ENCODE measurements at regions not wholly inside any gene's neighbourhood (a gene's known extent, or its start where the extent isn't known, plus 50 kb on each side); places are given as distances from the start of the nearest gene placed in this dataset.
A peak's percentile ranks its signal among the peaks of the same experiment; 100 is the strongest.

GRCh38 chr1:81471255-81471654 lies 329.5 kb upstream of the ADGRL2 start:
- no peak for TF ChIP-seq CTCF (IDR thresholded peaks at IDR 0.05)
- no peak overlapping the region for H3K27ac Mint-ChIP-seq
- Histone ChIP-seq H3K27ac (ENCODE audit: low read depth in 1 of 2, low read length in 2 of 2) (no peak overlapping the region), H4K20me1 (ENCODE audit: insufficient read depth, low read length) (no peaks in the 10 kb centered on the region), H3K9ac (ENCODE audit: insufficient read depth, low read length, poor library complexity, severe bottlenecking) (no peak overlapping the region), H3K9me3 (replicated peaks in 1 of 2; ENCODE audit: control insufficient read depth in 1 of 2, insufficient read depth in 1 of 2, low read length in 2 of 2) (no peaks in the 10 kb centered on the region), H3K79me2 (ENCODE audit: insufficient read depth, low read length) (no peaks in the 10 kb centered on the region), H3K36me3 (replicated peaks in 1 of 2; ENCODE audit: control insufficient read depth in 1 of 2, insufficient read depth in 2 of 2, low read length in 2 of 2) (no peaks in the 10 kb centered on the region), H3K4me1 (ENCODE audit: control insufficient read depth in 1 of 2, insufficient read depth in 2 of 2, low read length in 2 of 2) (peaks cover 5 to 10% of the 10 kb centered on the region in 2 donors), H3K4me3 (replicated peaks in 1 of 3; ENCODE audit: low read depth in 2 of 3, low read length in 3 of 3) (no peak overlapping the region), H3K4me2 (replicated peaks; ENCODE audit: extremely low read depth, low read length, poor library complexity, severe bottlenecking) (no peak overlapping the region), H2AFZ (ENCODE audit: insufficient read depth, low read depth, low read length, poor library complexity, severe bottlenecking) (no peak overlapping the region), H3K27me3 (ENCODE audit: control insufficient read depth in 2 of 2, insufficient read depth in 2 of 2, low read length in 2 of 2) (no peaks in the 10 kb centered on the region)
- no peaks in the 10 kb centered on the region for H3K36me3 Mint-ChIP-seq
- WGBS (ENCODE audit: insufficient coverage): no CpG with 5 or more reads among the region's 2 CpGs
- no peaks in the 10 kb centered on the region for H3K4me1 Mint-ChIP-seq
- intact Hi-C loops (cut with micrococcal nuclease): no loop called here
- no peak for DNase-seq
- peaks cover 0 to 1% (median 0%) of the 10 kb centered on the region in 3 donors for H3K27me3 Mint-ChIP-seq (ENCODE audit: low read depth in 3 of 3)
- peaks cover 0 to 2% (median 0%) of the 10 kb centered on the region in 7 donors for H3K9me3 Mint-ChIP-seq
- H3K4me3 Mint-ChIP-seq: no peak overlapping the region

GRCh38 chr1:81470275-81470674 lies 330.5 kb upstream of the ADGRL2 start:
- TF ChIP-seq CTCF (IDR thresholded peaks at IDR 0.05): no peak
- Histone ChIP-seq H3K9ac (ENCODE audit: insufficient read depth, low read length, poor library complexity, severe bottlenecking) (no peak overlapping the region), H3K36me3 (replicated peaks in 1 of 2; ENCODE audit: control insufficient read depth in 1 of 2, insufficient read depth in 2 of 2, low read length in 2 of 2) (no peaks in the 10 kb centered on the region), H3K27ac (ENCODE audit: low read depth in 1 of 2, low read length in 2 of 2) (no peak overlapping the region), H3K4me3 (replicated peaks in 1 of 3; ENCODE audit: low read depth in 2 of 3, low read length in 3 of 3) (no peak overlapping the region), H3K79me2 (ENCODE audit: insufficient read depth, low read length) (no peaks in the 10 kb centered on the region), H3K27me3 (ENCODE audit: control insufficient read depth in 2 of 2, insufficient read depth in 2 of 2, low read length in 2 of 2) (no peaks in the 10 kb centered on the region), H2AFZ (ENCODE audit: insufficient read depth, low read depth, low read length, poor library complexity, severe bottlenecking) (no peak overlapping the region), H3K4me1 (ENCODE audit: control insufficient read depth in 1 of 2, insufficient read depth in 2 of 2, low read length in 2 of 2) (peaks cover 5 to 10% of the 10 kb centered on the region in 2 donors), H4K20me1 (ENCODE audit: insufficient read depth, low read length) (no peaks in the 10 kb centered on the region), H3K9me3 (replicated peaks in 1 of 2; ENCODE audit: control insufficient read depth in 1 of 2, insufficient read depth in 1 of 2, low read length in 2 of 2) (no peaks in the 10 kb centered on the region), H3K4me2 (replicated peaks; ENCODE audit: extremely low read depth, low read length, poor library complexity, severe bottlenecking) (no peak overlapping the region)
- intact Hi-C loops (cut with micrococcal nuclease): no loop called here
- peak; percentile 12 to 42 (median 16) for DNase-seq
- H3K9me3 Mint-ChIP-seq: peaks cover 0 to 2% (median 0%) of the 10 kb centered on the region in 7 donors
- H3K4me1 Mint-ChIP-seq: no peaks in the 10 kb centered on the region
- no peak overlapping the region for H3K27ac Mint-ChIP-seq
- no peaks in the 10 kb centered on the region for H3K36me3 Mint-ChIP-seq
- H3K4me3 Mint-ChIP-seq: no peak overlapping the region
- 0% methylated on average over 2 of the region's 3 CpGs for WGBS (ENCODE audit: insufficient coverage)
- peaks cover 0 to 1% (median 0%) of the 10 kb centered on the region in 3 donors for H3K27me3 Mint-ChIP-seq (ENCODE audit: low read depth in 3 of 3)
